ENCODE measurements at regions not wholly inside any gene's neighbourhood (a gene's known extent, or its start where the extent isn't known, plus 50 kb on each side); places are given as distances from the start of the nearest gene placed in this dataset.

DNA sequence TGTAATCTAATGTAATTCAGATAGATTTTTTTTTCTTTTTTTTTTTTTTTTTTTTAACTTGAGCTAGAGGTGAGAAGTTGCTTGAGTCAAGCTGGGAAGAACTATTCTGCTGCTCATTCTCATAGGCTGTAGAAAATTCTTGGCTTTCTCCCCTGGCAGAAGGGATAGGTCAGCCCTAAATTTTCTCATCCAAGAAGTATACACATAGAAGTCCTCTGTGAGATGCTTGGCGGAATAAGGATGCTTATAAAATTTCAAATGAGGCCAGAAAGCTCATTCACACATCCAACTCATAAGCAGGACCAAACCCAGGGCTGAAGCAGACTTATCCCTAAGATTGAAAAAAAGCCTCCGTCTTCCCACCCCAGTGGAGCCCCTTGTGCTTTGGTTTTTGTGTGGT lies 572.5 kb downstream of the SQOR start:
- Histone ChIP-seq H3K9ac (ENCODE audit: low read depth in 1 of 2, low read length in 2 of 2) (no peak overlapping the region), H3K27me3 (ENCODE audit: control insufficient read depth in 4 of 4, insufficient read depth in 4 of 4, low read length in 3 of 4) (no peaks in the 10 kb centered on the region), H3K36me3 (ENCODE audit: control insufficient read depth in 4 of 4, insufficient read depth in 3 of 4, low read depth in 1 of 4, low read length in 3 of 4) (no peaks in the 10 kb centered on the region), H3K4me3 (ENCODE audit: low read depth in 1 of 3, low read length in 3 of 3) (no peak overlapping the region), H3K9me3 (ENCODE audit: control insufficient read depth in 4 of 4, low read length in 3 of 4) (peaks cover 0 to 7% (median 0%) of the 10 kb centered on the region in 4 donors), H3K27ac (ENCODE audit: low read depth in 1 of 2, low read length in 2 of 2) (no peak overlapping the region), H3K4me1 (ENCODE audit: control insufficient read depth in 4 of 4, insufficient read depth in 4 of 4, low read length in 3 of 4) (no peaks in the 10 kb centered on the region)
- no peak for DNase-seq (ENCODE audit: low spot score)
- 79% methylated on average over 2 of the region's 2 CpGs for WGBS
- TF ChIP-seq, protein P1, sequence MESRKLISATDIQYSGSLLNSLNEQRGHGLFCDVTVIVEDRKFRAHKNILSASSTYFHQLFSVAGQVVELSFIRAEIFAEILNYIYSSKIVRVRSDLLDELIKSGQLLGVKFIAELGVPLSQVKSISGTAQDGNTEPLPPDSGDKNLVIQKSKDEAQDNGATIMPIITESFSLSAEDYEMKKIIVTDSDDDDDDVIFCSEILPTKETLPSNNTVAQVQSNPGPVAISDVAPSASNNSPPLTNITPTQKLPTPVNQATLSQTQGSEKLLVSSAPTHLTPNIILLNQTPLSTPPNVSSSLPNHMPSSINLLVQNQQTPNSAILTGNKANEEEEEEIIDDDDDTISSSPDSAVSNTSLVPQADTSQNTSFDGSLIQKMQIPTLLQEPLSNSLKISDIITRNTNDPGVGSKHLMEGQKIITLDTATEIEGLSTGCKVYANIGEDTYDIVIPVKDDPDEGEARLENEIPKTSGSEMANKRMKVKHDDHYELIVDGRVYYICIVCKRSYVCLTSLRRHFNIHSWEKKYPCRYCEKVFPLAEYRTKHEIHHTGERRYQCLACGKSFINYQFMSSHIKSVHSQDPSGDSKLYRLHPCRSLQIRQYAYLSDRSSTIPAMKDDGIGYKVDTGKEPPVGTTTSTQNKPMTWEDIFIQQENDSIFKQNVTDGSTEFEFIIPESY (IDR thresholded peaks at IDR 0.05) = no peak
- TF ChIP-seq RAD21 (IDR thresholded peaks at IDR 0.05) (no peak), HNF4G (IDR thresholded peaks at IDR 0.05) (no peak), EGR1 (IDR thresholded peaks at IDR 0.05; ENCODE audit: low read depth in 2 of 2) (no peak), JUND (IDR thresholded peaks at IDR 0.05) (no peak), TAF1 (conservative IDR thresholded peaks at IDR 0.05) (no peak), NR2F2 (IDR thresholded peaks at IDR 0.05) (no peak), YY1 (IDR thresholded peaks at IDR 0.05) (no peak), SP1 (IDR thresholded peaks at IDR 0.05) (no peak), GABPA (IDR thresholded peaks at IDR 0.05 in 1 of 2, conservative IDR thresholded peaks at IDR 0.05 in 1 of 2) (no peak)
- TF ChIP-seq, protein P2, sequence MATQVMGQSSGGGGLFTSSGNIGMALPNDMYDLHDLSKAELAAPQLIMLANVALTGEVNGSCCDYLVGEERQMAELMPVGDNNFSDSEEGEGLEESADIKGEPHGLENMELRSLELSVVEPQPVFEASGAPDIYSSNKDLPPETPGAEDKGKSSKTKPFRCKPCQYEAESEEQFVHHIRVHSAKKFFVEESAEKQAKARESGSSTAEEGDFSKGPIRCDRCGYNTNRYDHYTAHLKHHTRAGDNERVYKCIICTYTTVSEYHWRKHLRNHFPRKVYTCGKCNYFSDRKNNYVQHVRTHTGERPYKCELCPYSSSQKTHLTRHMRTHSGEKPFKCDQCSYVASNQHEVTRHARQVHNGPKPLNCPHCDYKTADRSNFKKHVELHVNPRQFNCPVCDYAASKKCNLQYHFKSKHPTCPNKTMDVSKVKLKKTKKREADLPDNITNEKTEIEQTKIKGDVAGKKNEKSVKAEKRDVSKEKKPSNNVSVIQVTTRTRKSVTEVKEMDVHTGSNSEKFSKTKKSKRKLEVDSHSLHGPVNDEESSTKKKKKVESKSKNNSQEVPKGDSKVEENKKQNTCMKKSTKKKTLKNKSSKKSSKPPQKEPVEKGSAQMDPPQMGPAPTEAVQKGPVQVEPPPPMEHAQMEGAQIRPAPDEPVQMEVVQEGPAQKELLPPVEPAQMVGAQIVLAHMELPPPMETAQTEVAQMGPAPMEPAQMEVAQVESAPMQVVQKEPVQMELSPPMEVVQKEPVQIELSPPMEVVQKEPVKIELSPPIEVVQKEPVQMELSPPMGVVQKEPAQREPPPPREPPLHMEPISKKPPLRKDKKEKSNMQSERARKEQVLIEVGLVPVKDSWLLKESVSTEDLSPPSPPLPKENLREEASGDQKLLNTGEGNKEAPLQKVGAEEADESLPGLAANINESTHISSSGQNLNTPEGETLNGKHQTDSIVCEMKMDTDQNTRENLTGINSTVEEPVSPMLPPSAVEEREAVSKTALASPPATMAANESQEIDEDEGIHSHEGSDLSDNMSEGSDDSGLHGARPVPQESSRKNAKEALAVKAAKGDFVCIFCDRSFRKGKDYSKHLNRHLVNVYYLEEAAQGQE (IDR thresholded peaks at IDR 0.05) = no peak

DNA sequence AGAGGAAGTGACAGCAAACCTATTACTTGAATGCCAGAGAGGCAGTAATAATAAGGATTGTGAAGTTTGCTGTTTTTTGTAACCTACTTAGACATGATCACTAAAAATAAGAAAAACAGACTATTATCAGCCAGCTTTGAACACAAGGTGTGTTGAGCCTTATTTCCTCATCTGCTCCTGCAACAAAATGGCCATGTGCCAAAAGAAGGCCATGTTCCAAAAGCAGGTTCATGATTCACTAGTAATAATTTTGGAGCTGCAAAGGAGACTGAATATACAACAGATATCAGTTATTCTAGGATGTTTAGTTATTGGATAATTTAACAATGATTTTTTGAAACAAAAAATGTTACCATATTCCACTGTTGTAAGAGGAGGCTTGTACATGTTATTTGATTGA lies 578.7 kb downstream of the SQOR start:
- Histone ChIP-seq H3K9ac (ENCODE audit: low read depth in 1 of 2, low read length in 2 of 2) (no peak overlapping the region), H3K4me3 (ENCODE audit: low read depth in 1 of 3, low read length in 3 of 3) (no peak overlapping the region), H3K4me1 (ENCODE audit: control insufficient read depth in 4 of 4, insufficient read depth in 4 of 4, low read length in 3 of 4) (no peaks in the 10 kb centered on the region), H3K27me3 (ENCODE audit: control insufficient read depth in 4 of 4, insufficient read depth in 4 of 4, low read length in 3 of 4) (no peaks in the 10 kb centered on the region), H3K27ac (ENCODE audit: low read depth in 1 of 2, low read length in 2 of 2) (no peak overlapping the region), H3K36me3 (ENCODE audit: control insufficient read depth in 4 of 4, insufficient read depth in 3 of 4, low read depth in 1 of 4, low read length in 3 of 4) (no peaks in the 10 kb centered on the region), H3K9me3 (ENCODE audit: control insufficient read depth in 4 of 4, low read length in 3 of 4) (peaks cover 0 to 3% (median 0%) of the 10 kb centered on the region in 4 donors)
- TF ChIP-seq, protein P3, sequence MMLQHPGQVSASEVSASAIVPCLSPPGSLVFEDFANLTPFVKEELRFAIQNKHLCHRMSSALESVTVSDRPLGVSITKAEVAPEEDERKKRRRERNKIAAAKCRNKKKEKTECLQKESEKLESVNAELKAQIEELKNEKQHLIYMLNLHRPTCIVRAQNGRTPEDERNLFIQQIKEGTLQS (IDR thresholded peaks at IDR 0.05) = no peak
- no peak for TF ChIP-seq YY1 (IDR thresholded peaks at IDR 0.05)
- TF ChIP-seq, protein P1 (IDR thresholded peaks at IDR 0.05) = no peak
- no peak for TF ChIP-seq TAF1 (conservative IDR thresholded peaks at IDR 0.05)
- TF ChIP-seq, protein P4, sequence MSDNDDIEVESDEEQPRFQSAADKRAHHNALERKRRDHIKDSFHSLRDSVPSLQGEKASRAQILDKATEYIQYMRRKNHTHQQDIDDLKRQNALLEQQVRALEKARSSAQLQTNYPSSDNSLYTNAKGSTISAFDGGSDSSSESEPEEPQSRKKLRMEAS (IDR thresholded peaks at IDR 0.05) = no peak
- TF ChIP-seq GABPA (IDR thresholded peaks at IDR 0.05 in 1 of 2, conservative IDR thresholded peaks at IDR 0.05 in 1 of 2) = no peak
- TF ChIP-seq NR2F2 (IDR thresholded peaks at IDR 0.05) = no peak
- TF ChIP-seq EGR1 (IDR thresholded peaks at IDR 0.05; ENCODE audit: low read depth in 2 of 2) = no peak
- no peak for TF ChIP-seq RAD21 (IDR thresholded peaks at IDR 0.05)
- DNase-seq (ENCODE audit: low spot score) = no peak
